Stimulated activated CD8-positive, alpha-beta memory T cell treated with anti-CD3 and anti-CD28 coated beads, Interleukin-12 subunit alpha, Interleukin-12 subunit beta, amount 100 ng/mL, for 1 hour (primary cell): ENCODE measurements at regions not wholly inside any gene's neighbourhood (a gene's known extent, or its start where the extent isn't known, plus 50 kb on each side); places are given as distances from the start of the nearest gene placed in this dataset.

Experiments used
- DNase-seq: peaks from one replicate; pipeline ENCODE4 v3.0.0-alpha.2; 2020; ENCODE audit warnings: low read depth

DNA sequence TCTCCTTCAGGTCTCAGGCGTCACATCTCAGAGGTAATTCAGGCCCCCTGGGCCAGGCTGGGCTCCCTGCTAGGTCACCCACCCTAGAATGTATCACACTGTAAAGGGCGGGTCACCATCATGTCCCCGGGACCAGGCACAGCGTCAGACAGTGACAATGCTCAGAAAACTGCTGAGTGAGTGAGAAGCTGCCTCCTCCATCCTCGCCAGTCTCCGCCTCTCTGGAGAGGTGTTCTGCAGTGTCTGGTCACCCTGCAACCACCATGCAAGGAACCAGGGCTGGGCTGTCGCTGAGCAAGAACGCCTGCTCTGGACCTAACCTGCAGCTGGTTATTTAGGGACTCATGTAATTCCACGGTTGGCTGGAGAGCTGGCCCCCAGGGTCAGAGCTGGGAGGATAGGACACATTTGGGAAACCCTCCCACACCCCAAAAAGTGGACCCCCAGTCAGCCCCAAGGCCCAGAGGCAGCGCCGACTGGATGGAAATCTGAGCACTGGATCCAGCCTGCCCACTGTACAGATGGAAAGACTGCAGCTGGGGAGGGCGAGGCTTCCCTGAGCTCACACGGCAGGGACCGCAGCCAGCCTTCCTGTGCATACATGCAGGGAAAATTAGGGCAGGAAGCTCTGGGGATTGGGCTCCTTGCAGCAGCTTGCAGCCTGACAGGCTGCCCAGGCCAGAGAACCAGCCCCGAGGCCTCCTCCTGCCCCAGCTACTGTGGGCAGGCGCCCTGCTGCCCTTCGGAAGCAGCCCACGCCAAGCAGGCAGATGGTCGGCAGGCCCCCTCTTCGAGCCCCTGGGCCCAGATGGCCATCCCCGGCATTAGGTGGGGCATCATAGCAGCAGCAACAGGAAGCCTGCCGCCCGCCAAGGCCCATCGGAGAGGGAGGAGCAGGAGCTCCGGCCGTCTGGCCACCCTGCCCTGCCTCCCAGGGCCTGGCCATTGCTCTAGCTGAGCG, 105.4 kb upstream of the ZMIZ1 start:
- DNase-seq = no peak

DNA sequence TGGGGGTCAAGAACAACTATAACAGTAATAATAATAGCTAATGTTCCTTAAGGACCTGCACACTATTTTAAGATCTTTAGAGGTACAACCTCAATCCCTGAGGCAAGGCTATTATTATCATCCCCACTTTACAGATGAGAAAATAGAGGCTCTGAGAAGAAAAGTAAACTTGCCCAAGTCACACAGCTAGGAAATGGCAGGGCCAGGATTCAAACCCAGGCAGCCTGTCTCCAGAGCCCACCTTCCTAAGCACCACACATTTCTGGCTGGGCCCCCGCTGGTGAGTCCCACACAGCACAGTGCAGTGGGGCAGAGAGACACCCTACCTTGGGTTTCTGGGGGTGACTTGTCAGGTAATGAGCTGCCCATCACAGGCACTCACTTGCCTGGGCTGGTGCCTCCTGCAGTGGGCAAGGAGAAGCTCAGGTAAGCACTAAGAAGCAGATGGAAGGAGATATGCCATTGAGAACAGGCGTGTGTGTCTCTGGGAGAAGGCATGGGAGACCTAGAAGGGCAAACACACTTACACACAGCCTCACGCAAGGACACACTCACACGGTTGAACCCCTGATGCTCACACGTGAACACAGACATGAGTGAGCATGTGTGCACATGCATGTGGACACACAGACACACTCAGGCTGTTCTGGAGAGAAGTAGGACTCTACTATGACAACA, 104.4 kb upstream of the ZMIZ1 start:
- no peak for DNase-seq

DNA sequence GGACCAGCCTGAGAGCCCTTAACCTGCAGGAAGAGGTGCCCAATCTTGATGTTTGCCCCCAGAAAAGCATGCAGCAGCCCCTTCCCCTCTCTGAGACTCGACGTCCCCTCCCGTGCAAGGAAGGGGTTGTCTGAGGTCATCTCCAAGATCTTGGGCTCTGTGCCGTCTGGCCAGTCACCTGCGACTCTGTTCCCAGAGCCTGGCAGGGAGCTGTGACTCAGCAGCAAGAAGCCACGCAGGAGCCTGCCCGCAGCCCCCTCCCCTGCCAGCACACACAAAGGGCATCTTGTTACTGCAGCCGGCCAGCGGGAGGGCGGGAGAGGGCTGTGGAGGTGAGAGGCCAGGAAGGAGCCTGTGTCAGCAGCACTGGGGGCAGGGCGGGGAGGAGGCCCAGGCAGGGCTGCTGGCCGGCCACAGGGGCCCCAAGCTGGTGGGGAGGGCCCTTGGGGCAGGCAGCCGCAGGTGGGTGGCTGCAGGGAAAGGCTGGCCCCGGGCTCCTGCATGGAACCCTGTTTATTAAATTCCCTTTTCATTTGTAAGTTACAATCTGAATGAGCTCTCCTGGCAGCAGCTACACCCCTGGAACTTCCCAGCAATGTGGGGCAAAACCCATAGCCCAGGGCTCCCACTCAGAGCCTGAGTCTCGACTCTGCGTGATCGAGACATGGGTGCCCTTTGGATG, 103.7 kb upstream of the ZMIZ1 start:
- DNase-seq = no peak

DNA sequence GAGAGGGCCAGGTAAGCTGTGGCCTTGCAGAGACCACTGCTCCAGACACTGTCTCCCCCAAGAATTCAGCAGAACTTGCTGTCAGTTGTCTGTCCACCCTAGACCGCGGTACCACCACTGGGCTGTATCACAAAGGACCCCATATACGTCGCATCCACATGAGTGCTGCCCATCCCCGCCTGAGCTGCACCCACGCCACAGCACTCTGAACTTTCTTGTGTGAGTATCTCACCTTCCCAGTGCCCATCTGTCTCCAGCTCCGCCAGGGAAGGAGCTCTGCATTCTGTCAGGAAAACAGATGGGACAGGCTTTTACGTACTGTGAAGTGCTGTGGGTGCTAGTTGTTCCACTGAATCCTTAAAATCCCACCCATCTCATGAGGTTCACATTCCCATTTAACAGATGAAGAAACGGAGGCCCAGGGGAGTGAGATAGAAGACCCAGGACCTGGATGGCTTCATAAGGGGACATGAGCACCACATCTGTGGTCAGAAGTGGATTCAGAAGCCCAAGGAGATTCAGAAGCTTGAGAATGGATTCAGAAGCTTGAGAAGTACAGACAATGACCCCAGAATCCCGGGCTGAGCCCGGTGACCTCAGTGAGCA, 102.5 kb upstream of the ZMIZ1 start:
- DNase-seq = no peak

DNA sequence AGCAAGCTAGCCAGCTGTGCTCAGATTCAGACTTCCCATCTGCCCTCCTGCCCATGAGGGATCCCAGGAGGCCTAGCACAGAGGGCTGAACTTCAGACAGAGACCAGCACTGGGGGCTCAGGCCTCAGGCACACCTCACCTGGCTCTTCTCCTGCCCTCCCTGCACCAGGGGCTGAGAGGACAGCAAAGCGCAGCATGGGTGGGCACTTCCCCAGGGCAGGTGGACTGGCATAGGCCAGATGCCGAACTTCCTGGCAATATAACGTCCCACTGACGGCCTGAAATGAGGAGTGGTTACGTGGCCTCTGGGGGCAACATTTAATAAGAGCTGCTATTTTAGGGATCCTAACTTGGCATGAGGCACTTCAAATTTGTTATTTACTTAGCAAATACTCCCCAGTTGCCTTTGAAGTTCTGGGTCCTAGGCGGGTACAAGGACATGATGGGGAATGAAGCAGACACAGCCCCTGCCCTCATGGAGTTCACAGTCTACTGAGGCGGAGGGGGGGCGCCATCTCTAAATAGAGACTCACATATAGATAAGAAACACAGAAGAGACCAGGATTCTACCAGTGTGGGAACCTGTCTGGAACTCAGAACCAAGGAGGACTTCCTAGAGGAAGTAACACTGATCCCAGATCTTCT, 101.8 kb upstream of the ZMIZ1 start:
- no peak for DNase-seq

DNA sequence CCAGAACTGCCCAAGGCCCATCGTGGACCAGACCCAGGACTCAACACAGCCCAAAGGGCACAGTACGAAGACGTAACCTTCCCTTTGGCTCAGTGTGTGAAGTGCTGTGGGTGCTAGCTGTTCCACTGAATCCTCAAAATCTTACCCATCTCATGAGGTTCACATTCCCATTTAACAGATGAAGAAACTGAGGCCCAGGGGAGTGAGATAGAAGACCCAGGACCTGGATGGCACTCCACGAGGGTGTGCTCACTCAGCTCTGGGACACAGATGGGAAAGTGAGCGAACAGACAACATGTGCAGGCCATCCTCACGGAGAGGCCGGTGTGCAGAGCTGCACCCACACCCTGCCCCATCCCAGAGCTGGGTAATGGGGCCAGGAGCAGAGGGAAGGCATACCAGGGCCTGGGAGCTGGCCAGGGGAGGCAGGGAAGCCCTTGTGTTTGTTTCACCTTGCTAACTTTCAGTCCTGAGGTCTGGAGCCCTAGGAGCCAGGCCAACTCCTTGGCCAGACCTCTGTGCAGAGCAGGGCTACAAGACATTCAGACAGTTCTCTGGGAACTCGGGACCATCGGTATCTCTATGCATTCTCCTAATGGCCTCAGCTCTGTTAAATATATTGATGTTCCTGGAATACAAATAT, 100.3 kb upstream of the ZMIZ1 start:
- no peak for DNase-seq

DNA sequence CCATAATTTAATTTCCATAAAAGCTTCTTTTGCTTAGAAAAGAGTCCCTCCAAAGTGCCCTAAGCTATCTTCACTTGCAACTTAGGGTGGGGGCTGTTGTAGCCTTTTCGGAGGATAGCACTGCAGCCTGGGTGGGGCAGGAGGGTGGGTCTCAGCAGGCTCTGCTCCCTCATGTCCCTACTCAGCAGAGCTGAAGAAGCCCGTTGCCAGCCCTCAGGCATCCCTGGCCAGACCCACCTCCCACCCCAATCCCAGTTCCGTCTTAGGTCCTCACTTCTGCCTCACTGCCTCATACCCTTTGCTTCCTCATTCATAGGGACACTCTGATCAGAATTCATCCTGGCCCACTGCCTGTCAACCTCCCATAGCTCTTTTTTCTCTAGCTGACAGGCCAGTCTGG, 99.8 kb upstream of the ZMIZ1 start:
- DNase-seq = no peak

DNA sequence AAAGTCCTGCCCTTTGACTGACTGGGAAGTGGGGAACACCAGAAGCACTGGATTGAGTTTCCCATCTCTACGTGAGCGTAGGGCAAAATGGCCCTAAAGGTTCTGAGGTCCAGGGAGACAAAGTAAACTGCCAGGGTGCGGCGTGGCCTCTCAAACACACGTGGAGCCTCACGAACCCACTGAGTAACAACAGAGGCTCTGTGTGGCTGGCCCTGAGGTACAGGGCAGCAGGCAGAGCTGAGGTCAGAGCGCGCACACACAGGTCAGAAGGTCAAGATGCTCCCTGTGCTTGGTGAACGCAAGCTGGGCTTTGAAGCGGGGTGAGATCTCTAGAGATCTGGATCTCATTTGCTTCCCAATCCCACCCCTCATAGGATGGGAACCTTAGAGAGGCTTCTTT, 99.0 kb upstream of the ZMIZ1 start:
- no peak for DNase-seq

DNA sequence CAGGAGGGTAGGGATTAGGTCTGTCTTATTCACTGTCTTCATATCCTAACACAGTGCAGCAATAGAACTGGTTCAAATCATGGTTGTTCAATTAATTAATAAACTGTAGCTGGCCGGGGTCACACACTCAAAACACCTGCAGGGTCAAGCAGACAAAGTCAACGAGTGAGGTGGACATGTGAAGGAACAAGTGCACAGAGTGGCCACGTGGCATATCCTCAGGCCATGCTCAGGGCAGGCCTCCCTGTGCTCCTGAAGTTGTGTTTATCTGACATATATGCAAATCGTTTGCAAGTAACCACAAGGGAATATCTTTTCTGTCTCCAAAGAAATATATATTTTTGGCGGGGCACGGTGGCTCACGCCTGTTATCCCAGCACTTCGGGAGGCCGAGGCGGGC, 98.5 kb upstream of the ZMIZ1 start:
- DNase-seq = no peak

DNA sequence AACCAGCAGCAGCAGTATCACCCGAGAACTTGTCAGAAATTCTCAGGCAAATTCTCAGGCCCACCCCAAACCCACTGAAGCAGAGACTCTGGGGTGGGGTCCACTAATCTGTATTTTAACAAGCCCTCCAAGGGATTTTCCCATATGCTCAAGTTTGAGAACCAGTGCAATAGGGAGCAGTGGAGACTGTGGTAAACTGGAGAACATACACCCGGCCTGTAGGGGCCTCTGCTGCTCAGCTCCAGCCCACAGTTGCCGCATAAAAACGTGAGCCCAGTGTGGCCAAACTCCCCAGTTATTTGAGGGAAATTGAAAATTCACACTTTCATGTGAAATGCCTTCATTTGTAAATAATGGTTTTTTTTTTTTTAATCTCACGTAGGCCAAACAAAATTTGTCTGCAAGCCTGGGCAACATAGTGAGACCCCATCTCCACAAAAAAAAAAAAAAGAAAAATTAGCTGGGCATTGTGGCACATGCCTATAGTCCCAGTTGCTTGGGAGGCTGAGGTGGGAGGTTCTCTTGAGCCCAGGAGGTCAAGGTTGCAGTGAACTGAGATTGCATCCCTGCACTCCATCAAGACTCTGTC, 97.6 kb upstream of the ZMIZ1 start:
- no peak for DNase-seq

DNA sequence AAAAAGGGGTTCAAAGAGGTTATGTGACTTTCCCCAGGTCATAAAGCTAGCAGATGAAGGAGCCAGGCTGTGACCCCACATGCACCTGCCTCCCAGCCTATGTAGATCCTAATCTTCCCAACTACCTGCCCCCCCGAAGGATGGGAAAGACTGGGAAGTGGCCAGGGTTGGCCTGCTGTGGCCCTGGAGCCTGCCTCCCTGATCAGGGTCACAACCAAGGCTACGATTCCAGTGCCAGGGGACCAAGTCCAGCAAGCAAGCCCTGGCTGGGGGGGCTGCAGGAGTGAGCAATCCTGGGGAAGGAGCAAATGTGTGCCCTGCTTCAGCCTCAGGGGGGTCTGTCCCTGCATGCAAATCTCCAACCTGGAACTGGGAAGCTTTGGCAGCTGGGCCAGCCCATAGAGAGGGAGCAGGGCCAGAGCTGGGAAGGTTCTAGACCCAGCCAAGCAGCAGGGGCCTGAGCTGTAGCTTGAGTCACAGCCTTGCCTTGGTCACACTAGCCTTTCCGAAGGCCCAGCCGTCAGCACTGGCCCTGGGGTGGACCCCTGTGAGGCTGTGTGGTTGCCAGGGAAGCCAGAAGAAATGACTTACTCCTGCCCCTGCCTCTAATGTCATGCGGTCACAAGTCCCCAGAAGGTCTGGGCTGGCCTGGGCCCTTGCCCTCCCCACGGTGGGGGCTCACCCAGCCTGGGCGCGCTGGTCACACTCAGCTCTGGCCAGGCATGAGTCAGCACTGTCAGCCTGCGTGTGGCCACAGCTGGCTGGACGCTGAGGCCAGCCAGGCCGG, 96.4 kb upstream of the ZMIZ1 start:
- DNase-seq = no peak

DNA sequence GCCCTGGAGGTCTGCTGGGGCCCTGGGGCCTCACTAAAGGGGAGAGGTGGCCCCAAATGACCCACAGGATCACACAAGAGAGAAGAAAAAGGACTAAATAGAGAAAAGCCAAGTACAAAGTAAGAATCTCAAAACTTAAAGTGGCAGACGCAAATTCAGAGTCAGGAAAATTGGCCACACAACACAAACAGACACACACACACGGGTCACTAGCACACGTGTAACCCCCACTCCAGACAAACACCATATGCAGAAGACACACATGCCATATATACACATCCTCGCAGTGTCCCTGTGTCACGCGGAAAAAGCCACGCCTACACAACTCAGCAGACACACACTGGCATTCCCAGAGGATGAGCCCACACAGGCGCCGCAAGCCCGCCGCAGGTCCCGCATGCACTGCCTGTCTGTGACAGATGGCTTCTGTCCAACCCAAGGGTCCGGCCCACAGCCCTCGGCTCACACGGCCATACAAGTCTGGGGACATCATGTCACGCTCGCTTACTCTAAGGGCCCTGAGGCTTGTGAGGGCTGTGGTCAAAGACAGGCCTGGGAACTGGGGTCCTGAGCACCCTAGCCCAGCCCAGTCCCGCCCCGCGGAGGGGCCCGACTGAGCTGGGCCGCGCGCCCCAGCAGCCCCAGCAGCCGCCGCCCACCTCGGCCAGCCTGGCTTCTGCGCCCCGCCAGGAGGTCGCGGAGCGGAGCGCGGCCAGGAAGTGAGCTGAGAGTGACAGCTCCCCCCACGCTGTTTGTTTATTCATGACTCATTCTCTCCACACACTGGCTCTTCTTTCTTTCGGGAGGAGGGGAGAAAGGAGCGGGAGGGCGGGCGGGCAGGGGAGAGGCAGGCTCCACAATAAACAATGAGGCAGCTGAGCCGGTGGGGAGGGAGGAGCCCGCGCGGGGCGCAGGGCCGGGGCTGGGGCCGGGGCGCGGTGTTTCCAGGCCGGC, 95.5 kb upstream of the ZMIZ1 start:
- DNase-seq = peak; percentile 49

DNA sequence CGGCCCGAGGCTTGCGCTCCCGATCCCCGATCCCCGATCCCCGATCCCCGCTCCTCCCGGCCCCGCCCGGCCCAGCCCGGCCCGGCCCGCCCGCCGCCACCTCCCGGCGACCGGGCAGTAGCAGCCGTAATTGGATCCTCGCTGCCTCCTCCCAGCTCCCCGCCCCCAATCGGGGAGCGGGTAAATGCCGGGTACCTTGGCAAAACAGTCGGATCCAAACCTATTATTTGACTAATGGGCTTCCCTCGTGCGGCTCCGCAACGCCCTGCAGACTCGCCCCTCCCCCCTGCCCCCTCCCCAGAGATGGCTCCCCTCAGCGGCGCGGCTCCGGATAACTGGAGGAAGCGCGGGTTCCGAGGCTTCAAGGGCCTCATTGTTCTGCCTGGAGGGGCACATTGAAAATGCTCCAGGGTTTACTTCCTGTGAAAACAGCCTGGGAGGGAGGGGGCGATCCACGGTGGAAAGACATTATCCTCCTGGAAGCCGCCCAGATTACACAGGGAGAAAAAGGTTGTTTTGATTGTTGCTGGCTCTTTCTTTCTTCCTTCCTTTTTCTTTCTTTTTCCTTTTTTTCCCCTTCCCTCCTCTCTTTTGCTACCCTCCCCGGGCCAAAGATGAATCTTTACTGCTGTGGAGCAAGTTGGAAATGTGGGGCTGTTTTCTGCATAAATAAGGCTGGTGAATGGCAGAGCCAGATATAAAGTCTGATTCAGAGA, 94.7 kb upstream of the ZMIZ1 start:
- peak; percentile 20 for DNase-seq

DNA sequence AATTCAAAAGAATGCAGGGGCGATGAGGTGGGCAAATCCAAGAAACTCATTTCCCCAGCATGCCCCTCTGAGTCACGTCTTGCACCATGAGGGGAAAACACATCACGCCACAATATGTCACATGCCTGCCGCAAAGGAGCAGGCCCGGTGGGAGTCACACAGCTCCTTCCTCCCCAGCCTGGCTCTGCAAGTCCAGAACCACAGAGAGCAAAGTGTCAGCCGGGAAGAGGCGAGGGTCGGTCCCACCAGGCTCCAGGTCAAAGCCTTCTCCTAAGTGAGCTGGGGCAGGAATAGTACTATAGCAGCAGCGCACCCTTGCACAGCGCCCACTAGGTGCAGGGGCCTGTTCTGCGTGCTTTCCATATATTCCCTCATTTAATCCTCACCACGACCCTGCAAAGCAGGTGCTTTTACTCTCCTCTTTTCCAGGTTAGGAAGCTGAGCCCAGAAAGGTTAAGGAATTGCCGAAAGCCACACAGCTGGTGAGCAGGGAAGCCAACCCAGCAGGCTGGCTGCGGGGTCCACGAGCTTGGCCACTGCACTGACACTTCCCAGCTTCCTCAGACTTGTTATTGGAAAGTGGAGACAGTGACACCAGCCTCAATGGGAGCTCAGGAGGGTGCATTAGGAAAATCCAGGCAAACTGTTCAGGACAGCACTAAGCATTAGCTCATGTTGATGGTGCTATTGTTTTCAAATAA, 94.0 kb upstream of the ZMIZ1 start:
- DNase-seq = peak; percentile 39

DNA sequence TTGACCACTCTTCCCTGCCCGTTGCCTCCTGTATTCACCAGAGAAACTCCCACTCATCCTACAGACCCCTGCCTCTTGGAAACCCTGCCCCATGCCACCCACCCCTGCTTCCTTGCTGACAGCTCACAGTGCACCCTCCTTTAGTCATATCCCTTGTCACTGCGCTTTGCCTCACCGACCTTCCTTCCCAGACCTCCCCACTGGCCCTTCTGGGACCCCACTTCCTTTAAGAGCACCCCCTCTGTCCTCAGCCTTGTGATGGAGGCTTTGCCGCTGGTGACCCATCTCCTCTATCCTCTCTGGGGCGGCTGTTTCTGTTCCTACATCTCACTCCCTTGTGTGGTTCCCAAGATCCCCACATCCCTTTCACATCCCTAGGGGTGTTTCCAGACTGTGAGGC, 92.8 kb upstream of the ZMIZ1 start:
- DNase-seq = no peak

DNA sequence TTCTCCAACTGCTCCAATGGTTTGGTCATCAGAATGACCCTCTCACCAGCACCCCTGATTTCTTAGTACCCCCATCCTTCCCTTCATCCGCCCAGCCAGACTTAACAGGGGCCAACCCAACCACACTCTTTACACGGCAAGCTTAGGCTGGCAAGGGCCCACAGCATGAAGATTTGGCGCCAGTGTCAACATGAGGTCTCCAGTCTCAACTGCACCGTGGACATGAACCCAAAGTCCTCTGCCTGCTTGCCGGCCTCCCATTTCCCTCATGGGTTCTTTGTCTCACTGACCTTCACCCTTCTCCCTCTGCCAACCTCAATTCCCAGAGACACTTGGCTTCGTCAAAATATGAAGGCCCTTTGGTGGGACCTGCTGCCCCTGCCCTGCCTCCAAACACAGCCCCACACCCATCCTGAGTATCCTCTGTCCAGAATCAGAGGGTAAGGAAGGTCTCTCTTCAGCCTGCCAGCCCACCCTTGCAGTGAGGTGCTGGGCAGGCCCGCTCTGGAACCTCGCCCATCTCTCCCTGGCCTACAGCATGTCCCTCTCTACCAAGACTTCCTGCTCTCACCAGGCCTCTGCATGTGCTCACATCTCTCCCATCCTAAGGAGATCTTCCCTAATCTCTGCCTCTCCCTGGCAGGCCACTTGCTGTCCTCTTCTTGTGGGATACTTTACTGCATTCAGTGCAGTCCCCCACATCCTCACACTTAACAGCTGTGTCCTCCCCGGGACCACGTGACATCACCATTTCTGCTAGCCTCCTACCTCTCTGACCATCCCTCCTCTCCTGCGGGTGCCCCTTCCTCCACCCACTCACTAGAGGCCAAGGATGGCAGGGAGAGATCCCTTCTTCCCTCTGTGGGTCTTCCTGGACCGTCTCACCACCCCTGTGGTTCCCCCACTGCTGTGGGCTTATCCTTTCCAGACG, 91.7 kb upstream of the ZMIZ1 start:
- DNase-seq = no peak

DNA sequence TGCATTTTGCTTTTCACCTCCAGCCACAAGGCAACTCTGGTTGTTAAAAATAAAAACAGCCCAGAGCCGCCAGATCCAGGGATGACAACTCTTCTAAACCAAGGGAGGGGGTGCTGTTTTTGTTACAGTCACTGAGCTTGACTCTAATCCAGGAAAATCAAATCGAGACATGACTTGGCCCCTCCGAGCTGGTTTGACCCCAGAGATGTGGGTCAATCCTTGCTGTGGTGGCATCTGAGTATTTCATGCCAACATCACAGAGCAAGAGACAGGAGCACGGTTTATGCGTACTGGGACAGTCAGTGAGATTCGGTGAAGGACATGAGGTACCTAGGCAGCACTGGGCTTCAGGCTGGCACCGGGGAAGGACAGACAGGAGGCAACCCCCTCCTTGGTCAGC, 88.8 kb upstream of the ZMIZ1 start:
- DNase-seq = no peak
